PFSK-1 (cell line): ENCODE measurements at regions not wholly inside any gene's neighbourhood (a gene's known extent, or its start where the extent isn't known, plus 50 kb on each side); places are given as distances from the start of the nearest gene placed in this dataset.

ENCODE experiments used
- FOXP2 ChIP-seq: optimal IDR thresholded peaks from 2 replicates; pipeline ENCODE3; 2011; ENCODE audit warnings: borderline replicate concordance, control low read depth, inconsistent platforms; ENCODE audit not compliant: insufficient read depth; ENCODE audit errors: extremely low read length, extremely low read depth
- POLR2AphosphoS5 ChIP-seq: IDR thresholded peaks from 2 replicates; pipeline ENCODE4 v1.6.1; 2012; ENCODE audit warnings: low read depth, mild to moderate bottlenecking, control low read depth, low read length, moderate library complexity
- SIN3A ChIP-seq: IDR thresholded peaks from 2 replicates; pipeline ENCODE4 v1.6.1; 2012; ENCODE audit warnings: mild to moderate bottlenecking, low read length, moderate library complexity, borderline replicate concordance; ENCODE audit not compliant: insufficient read depth
- TAF1 ChIP-seq: IDR thresholded peaks from 2 replicates; pipeline ENCODE4 v1.6.1; 2012; ENCODE audit warnings: low read length, control low read depth, borderline replicate concordance; ENCODE audit not compliant: insufficient read depth
- TF ChIP-seq, protein P1 (sequence below), 2 experiments: IDR thresholded peaks; 2 replicates each; pipeline versions ENCODE4 v1.6.1 to v1.8.0; 2011 to 2012; ENCODE audit warnings: low read depth in 2 of 2, low read length in 2 of 2, control low read depth in 1 of 2, inconsistent platforms in 1 of 2, mild to moderate bottlenecking in 1 of 2, moderate library complexity in 1 of 2; ENCODE audit not compliant: insufficient read depth in 1 of 2

DNA sequence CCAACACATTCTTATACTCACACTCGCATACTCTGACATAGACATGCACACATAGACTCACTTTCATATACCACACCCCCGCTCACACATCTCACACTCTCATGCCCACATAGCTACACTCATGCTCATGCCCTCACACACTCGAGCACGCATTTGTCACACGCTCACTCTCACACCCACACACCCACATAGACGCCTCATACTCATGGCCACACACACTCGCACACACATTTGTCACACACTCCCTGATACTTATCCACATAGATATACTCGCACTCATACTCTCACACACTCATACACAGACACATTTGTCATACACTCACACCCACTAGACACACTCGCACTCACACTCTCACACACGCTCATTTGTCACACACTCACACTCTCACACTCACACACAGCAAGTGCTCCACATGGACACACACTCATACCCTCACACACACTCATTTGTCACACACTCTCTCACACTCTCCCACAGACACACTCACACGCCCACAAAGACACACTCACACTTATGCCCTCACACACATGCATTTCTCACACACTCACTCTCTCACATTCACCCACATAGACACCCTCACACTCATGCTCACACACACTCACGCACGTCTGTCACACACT is 50.9 kb downstream of the TNP1 start:
- TF ChIP-seq TAF1 = no peak
- no peak for TF ChIP-seq FOXP2
- no peak for TF ChIP-seq SIN3A
- TF ChIP-seq POLR2AphosphoS5 = no peak
- TF ChIP-seq, protein P1, sequence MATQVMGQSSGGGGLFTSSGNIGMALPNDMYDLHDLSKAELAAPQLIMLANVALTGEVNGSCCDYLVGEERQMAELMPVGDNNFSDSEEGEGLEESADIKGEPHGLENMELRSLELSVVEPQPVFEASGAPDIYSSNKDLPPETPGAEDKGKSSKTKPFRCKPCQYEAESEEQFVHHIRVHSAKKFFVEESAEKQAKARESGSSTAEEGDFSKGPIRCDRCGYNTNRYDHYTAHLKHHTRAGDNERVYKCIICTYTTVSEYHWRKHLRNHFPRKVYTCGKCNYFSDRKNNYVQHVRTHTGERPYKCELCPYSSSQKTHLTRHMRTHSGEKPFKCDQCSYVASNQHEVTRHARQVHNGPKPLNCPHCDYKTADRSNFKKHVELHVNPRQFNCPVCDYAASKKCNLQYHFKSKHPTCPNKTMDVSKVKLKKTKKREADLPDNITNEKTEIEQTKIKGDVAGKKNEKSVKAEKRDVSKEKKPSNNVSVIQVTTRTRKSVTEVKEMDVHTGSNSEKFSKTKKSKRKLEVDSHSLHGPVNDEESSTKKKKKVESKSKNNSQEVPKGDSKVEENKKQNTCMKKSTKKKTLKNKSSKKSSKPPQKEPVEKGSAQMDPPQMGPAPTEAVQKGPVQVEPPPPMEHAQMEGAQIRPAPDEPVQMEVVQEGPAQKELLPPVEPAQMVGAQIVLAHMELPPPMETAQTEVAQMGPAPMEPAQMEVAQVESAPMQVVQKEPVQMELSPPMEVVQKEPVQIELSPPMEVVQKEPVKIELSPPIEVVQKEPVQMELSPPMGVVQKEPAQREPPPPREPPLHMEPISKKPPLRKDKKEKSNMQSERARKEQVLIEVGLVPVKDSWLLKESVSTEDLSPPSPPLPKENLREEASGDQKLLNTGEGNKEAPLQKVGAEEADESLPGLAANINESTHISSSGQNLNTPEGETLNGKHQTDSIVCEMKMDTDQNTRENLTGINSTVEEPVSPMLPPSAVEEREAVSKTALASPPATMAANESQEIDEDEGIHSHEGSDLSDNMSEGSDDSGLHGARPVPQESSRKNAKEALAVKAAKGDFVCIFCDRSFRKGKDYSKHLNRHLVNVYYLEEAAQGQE (IDR thresholded peaks at IDR 0.05; ENCODE audit: insufficient read depth in 1 of 2, low read depth in 2 of 2, low read length in 2 of 2) = no peak

DNA sequence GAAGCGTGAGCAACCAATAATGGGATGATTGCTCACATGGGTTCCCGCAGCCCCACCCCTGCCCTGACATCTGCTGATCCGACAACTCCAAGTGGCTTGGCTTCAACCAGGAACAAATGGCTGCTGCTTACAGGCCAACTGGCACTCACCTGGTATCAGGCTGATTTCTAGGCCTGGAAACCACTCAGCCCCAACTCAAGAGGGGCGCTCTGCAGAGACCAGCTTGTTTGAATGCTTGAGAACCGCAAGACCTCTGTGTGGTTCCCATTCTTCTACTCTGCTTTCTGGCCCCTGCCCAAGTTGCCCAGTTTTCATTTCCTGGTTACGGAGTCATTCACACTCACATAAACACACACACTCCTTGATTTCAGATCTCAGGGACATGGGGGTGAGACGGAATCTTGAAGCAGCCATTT is 52.0 kb downstream of the TNP1 start:
- TF ChIP-seq FOXP2 = no peak
- no peak for TF ChIP-seq POLR2AphosphoS5
- TF ChIP-seq, protein P1 (IDR thresholded peaks at IDR 0.05; ENCODE audit: insufficient read depth in 1 of 2, low read depth in 2 of 2, low read length in 2 of 2) = no peak

DNA sequence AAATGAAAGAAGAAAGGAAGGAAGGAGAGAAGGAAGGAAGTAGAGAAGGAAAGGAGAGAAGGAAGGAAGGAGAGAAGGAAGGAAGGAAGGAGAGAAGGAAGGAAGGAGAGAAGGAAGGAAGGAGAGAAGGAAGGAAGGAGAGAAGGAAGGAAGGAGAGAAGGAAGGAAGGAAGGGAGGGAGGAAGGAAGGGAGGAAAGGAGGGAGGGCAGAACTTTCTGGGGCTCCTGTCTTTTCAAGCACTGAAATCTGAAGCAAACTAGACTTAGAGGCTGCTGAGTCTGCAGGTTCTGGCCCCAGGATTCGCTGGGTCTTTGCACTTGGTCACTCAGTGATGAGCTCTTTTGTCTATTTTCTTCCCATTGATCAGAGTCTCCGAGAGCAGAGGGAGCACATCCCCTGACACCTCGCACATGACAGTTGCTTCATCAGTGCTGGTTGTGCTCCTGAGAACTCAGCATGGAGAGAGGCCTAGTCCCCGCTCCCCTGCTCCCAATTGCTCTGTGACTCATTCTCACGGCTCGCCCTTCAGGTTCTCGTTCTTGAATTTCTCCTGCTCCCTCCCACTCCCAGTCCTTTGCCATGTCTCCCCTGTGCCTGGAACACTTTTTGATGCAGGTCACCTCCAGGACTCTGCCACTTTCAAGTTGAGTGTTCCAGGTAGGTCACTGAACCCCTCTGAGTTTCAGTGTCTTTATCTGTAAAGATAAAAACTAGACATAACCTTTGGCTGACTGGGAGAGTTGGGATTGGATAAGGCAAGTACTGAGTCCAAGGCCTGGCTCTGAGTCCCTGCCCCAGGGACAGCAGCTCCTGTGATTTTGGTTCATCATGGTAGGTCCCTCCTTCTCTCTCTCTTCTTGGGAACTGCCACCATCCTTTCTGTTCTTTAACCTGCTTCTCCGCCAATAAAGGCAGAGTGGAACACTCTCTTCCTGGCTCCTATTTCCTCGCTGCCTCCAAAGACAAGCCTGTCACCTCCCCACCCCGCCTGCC is 55.2 kb downstream of the TNP1 start:
- TF ChIP-seq, protein P1 (IDR thresholded peaks at IDR 0.05; ENCODE audit: insufficient read depth in 1 of 2, low read depth in 2 of 2, low read length in 2 of 2) = no peak
- no peak for TF ChIP-seq POLR2AphosphoS5
- no peak for TF ChIP-seq FOXP2
- no peak for TF ChIP-seq SIN3A
- TF ChIP-seq TAF1 = no peak

DNA sequence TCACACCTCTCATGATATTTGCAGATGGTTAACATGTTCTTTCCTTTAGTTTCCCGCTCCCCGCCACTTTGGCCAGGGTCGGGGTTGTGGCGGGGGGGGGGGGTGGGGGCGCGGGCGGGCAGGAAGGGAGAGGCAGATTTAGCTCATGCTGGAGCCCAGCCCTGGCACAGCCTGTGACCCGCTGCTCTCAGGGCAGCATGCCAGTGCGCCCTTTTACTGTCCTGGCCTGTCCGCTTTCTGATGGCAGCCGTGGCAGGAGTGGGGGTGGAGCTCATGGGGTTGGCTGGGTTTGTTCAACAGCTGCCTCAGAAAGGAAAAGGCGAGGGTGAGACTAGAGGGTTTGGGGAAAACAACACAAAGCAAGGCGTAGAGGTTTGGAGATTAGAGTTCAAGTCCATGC is 56.1 kb downstream of the TNP1 start:
- TF ChIP-seq SIN3A (no peak), FOXP2 (no peak), TAF1 (no peak), POLR2AphosphoS5 (no peak)
- TF ChIP-seq, protein P1 (IDR thresholded peaks at IDR 0.05; ENCODE audit: insufficient read depth in 1 of 2, low read depth in 2 of 2, low read length in 2 of 2) = no peak
